NT2/D1 (cell line): ENCODE measurements at regions not wholly inside any gene's neighbourhood (a gene's known extent, or its start where the extent isn't known, plus 50 kb on each side); places are given as distances from the start of the nearest gene placed in this dataset.

Experiments
- DNase-seq: peaks from one replicate; pipeline ENCODE4 v3.0.0-alpha.2; 2011; ENCODE audit warnings: low read depth, low spot score
- H3K27me3 ChIP-seq: 2 replicates; pipeline ENCODE4 v1.6.0; 2011; ENCODE audit warnings: mild to moderate bottlenecking; ENCODE audit not compliant: insufficient read length, insufficient read depth
- H3K36me3 ChIP-seq: 2 replicates; pipeline ENCODE4 v1.6.1; 2011; ENCODE audit warnings: mild to moderate bottlenecking, low read length, mixed read lengths; ENCODE audit not compliant: insufficient read depth, insufficient read length
- H3K4me1 ChIP-seq: 2 replicates; pipeline ENCODE4 v1.5.1; 2011; ENCODE audit not compliant: insufficient read depth, insufficient read length
- H3K4me3 ChIP-seq: 2 replicates; pipeline ENCODE4 v1.5.1; 2011; ENCODE audit warnings: low read depth; ENCODE audit not compliant: insufficient read length
- H3K9ac ChIP-seq: 2 replicates; pipeline ENCODE4 v1.6.0; 2011; ENCODE audit warnings: low read depth; ENCODE audit not compliant: insufficient read length
- H3K9me3 ChIP-seq: 2 replicates; pipeline ENCODE4 v1.5.1; 2011; ENCODE audit warnings: mild to moderate bottlenecking, low read length; ENCODE audit not compliant: insufficient read depth
- SUZ12 ChIP-seq: IDR thresholded peaks from 2 replicates; pipeline ENCODE4 v1.6.1; 2011; ENCODE audit not compliant: insufficient read length, insufficient read depth; ENCODE audit errors: extremely low read depth
- YY1 ChIP-seq: IDR thresholded peaks from 2 replicates; pipeline ENCODE4 v1.6.1; 2011; ENCODE audit not compliant: insufficient read length, insufficient read depth
- ZNF274 ChIP-seq: IDR thresholded peaks from 2 replicates; pipeline ENCODE4 v1.6.1; 2011; ENCODE audit warnings: mild to moderate bottlenecking, low read depth, low read length

DNA sequence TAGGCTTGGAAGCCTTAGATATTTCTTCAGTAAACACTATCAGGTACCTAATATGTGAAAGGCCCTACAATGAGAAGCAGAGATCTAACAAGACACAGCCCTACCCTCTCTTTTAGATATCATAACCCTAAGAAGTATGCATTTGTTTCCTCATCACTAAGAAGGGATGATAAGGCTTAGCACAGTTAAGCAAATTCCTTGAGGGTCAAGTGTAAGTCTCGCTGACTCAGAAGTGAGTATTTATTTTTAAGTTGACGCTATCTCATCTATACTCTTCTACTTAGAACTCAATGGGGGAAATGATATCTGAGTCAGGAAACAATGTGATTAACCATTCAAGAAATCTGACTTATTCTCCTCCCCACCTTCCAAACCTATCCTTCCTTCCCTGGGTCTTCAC lies 149.7 kb downstream of the ESM1 start:
- TF ChIP-seq ZNF274 = no peak
- TF ChIP-seq SUZ12 = no peak
- no peak for TF ChIP-seq YY1
- H3K27me3 ChIP-seq = no peaks in the 10 kb centered on the region
- H3K4me1 ChIP-seq = no peaks in the 10 kb centered on the region
- no peaks in the 10 kb centered on the region for H3K36me3 ChIP-seq
- no peak for DNase-seq
- H3K4me3 ChIP-seq = no peak overlapping the region
- H3K9ac ChIP-seq = no peak overlapping the region
- no peaks in the 10 kb centered on the region for H3K9me3 ChIP-seq

DNA sequence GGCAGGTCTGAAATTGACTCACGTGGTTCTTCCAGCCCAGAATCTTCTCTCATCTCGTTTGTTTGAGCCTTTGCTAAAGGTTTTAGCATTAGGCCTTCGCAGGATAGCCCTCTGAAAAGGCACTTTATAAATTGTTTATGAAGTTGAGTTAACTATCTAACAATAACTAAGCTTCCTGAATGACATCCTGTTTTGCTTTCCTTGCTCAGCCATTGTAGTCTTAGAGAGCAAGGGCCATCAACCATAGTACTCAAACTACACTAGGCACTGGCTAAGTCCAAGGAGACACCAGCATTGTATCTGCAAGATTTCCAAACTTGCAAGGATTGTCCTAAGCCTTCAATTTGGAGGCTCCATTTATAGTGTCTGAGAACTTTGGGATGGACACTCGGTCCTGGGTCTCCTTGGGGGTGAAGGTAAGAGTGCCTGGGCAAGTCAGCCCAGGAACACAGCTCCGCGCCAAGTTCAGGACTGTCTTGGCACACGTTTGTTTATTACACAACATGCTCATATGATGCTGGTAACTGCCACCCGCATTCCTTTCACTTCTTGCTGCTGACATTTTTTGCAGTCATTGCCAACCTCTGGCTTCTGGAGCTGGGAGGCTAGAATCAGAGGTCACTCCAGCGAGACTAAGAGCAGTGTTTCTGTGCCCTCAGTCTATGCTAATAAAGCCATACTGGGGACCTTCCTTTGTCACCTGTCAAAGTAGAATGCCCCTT lies 151.1 kb downstream of the ESM1 start:
- no peaks in the 10 kb centered on the region for H3K36me3 ChIP-seq
- H3K9me3 ChIP-seq = no peaks in the 10 kb centered on the region
- DNase-seq = no peak
- no peak overlapping the region for H3K4me3 ChIP-seq
- TF ChIP-seq ZNF274 (no peak), YY1 (no peak), SUZ12 (no peak)
- H3K4me1 ChIP-seq = no peaks in the 10 kb centered on the region
- no peaks in the 10 kb centered on the region for H3K27me3 ChIP-seq
- H3K9ac ChIP-seq = no peak overlapping the region

DNA sequence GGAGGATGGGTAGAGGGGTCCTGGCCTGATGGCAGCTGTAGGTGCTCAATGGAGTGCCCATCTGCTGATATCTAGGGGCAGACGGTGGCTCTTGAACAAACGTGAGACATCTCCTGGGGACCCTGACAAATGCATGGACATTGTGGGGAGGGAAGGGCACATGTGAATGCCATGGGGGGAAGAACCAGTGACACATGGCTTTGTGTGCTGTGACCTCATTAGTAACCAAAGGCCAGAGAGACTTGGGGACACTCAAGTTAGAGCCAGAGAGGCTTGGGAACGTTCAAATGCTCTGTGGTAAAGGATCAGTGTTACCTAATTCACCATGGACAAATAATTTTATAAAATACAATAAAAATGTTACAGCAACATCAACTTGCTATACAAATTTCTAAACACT lies 151.8 kb downstream of the ESM1 start:
- Histone ChIP-seq H3K9me3 (no peaks in the 10 kb centered on the region), H3K9ac (no peak overlapping the region), H3K36me3 (no peaks in the 10 kb centered on the region), H3K27me3 (no peaks in the 10 kb centered on the region), H3K4me3 (no peak overlapping the region), H3K4me1 (no peaks in the 10 kb centered on the region)
- no peak for DNase-seq
- TF ChIP-seq YY1 (no peak), SUZ12 (no peak), ZNF274 (no peak)

DNA sequence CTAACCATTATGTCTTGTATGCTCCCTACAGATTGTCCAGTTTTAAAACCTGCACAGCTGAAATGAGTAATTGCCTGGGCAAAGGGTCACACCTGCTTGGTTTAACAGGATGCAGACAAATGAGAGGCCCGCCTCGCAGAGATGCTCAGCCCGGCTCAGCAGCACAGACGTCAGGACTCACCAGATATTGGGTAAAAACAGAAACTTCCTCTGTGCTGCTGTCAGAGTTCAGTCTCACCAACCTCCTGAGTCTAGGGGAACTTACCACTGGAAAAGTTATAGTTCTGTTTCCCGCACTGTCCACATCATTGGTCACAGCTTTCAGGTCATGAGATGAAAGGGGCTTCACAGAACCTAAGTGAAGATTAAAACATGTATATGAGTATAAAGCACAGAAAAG lies 152.5 kb downstream of the ESM1 start:
- no peaks in the 10 kb centered on the region for H3K9me3 ChIP-seq
- no peak overlapping the region for H3K9ac ChIP-seq
- H3K27me3 ChIP-seq = no peaks in the 10 kb centered on the region
- TF ChIP-seq SUZ12 (no peak), YY1 (no peak), ZNF274 (no peak)
- no peaks in the 10 kb centered on the region for H3K36me3 ChIP-seq
- no peak for DNase-seq
- no peak overlapping the region for H3K4me3 ChIP-seq
- H3K4me1 ChIP-seq = no peaks in the 10 kb centered on the region

DNA sequence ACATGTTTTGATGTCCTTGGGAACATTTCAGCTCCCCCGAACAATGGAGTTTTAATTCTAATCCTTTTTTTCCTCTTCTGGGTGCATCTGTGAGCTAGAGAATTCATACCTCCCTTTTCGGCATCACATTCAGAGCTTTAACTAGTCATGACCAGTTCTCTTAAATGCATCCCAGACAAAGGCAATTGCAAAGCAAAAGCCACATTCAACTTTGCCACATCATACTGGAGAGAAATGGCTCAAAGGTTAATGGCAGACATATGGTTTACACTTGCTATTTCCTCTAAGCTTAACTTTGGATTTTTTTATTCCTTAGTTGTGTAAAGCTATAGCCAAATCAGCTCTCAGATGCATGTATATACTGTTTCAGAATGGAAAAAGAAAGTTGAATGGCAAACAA lies 153.3 kb downstream of the ESM1 start:
- no peaks in the 10 kb centered on the region for H3K9me3 ChIP-seq
- no peaks in the 10 kb centered on the region for H3K4me1 ChIP-seq
- H3K36me3 ChIP-seq = no peaks in the 10 kb centered on the region
- no peak overlapping the region for H3K9ac ChIP-seq
- no peak overlapping the region for H3K4me3 ChIP-seq
- no peaks in the 10 kb centered on the region for H3K27me3 ChIP-seq
- no peak for DNase-seq
- TF ChIP-seq YY1 = no peak
- TF ChIP-seq ZNF274 = no peak
- TF ChIP-seq SUZ12 = no peak

DNA sequence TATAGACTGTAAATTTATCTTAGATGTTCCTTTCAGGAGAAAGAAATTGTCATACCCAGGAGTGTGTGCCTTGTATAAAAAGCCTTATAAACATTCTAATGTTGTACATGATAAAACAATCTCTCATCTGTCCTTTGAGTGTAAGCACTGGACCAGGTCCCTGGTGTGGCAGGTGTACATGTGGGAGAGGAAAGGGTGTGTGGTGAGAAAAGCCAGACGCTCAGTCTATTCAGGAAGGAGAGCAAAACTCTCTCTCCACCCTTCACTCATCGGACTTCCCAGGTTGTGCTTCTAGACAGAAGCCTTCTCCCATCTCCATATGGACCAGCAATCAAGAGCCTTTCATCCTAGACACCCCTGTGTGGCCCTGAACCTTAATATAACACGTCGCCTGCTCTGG lies 154.2 kb downstream of the ESM1 start:
- H3K9me3 ChIP-seq = no peaks in the 10 kb centered on the region
- DNase-seq = no peak

DNA sequence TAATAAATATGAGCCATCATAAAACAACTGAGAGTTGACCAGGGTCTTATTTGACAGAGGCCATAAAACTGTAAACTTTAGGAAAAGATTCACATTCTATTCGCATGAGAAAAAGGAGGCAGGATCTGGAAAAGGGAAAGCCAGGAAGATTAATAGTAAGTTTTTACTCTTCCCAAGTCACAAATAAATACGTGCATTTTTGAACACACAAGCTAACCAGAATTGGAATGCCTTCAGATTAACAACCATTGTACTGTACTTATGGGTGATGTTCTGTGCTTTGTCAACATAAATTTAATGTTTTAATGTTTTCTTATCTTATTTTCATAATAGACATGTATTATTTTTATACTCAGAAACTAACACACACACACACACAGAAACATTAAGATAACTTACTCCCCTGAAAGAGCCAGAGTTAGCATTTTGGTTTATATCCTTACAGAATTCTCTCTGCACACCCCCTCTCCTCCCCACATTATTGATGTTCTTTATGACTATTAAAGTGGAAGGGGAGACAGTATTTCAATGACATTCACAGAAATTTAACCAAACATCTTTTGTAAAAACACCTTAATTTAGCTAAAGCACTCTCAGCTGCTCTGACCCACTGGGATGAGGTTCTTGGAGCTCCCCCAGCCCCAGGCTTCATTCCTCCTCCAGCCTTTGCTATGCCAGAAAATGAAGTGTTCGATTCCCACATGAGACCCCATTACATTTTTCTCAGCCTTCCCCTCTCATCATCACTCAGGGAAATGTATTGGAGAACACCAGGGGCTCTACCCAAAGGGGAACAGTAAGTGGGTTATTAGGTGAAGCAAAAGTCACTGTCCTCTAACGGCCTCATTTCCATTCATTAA lies 155.5 kb downstream of the ESM1 start:
- H3K36me3 ChIP-seq = no peaks in the 10 kb centered on the region
- no peaks in the 10 kb centered on the region for H3K9me3 ChIP-seq
- TF ChIP-seq YY1 (no peak), SUZ12 (no peak), ZNF274 (no peak)
- DNase-seq = no peak
- H3K27me3 ChIP-seq = no peaks in the 10 kb centered on the region
- H3K9ac ChIP-seq = no peak overlapping the region
- H3K4me1 ChIP-seq = no peaks in the 10 kb centered on the region
- H3K4me3 ChIP-seq = no peak overlapping the region

More for the DNA sequence above, 154.2 kb downstream of the ESM1 start:
- TF ChIP-seq SUZ12 (no peak), ZNF274 (no peak), YY1 (no peak)
- Histone ChIP-seq H3K4me1 (no peaks in the 10 kb centered on the region), H3K4me3 (no peak overlapping the region), H3K27me3 (no peaks in the 10 kb centered on the region), H3K9ac (no peak overlapping the region), H3K36me3 (no peaks in the 10 kb centered on the region)
